CD4-positive, alpha-beta memory T cell (primary cell): ENCODE measurements at regions not wholly inside any gene's neighbourhood (a gene's known extent, or its start where the extent isn't known, plus 50 kb on each side); places are given as distances from the start of the nearest gene placed in this dataset.

ENCODE experiments used
- CTCF ChIA-PET: fragments of 350-600 bp; sonication (Branson Sonifier 250); formaldehyde crosslinking; loops from one replicate; lab custom pipeline; 2021; ENCODE audit warnings: inconsistent platforms; ENCODE audit not compliant: partially characterized antibody; lab: Charles Lee
- POLR2A ChIA-PET: fragments of 350-600 bp; sonication (Branson Sonifier 250); formaldehyde crosslinking; loops from one replicate; lab custom pipeline; 2021; ENCODE audit not compliant: partially characterized antibody; lab: Charles Lee
- DNase-seq, 5 donors: peaks; one replicate each; pipeline versions ENCODE4 v3.0.0 to v3.0.0-alpha.2; 2020 to 2022; ENCODE audit warnings: mixed read lengths in 1 of 5
- H3K27ac ChIP-seq: one replicate; pipeline ENCODE4 v1.7.0; 2013; ENCODE audit warnings: low read depth, low read length
- H3K27me3 ChIP-seq: 2 replicates; pipeline ENCODE4 v1.7.0; 2013; ENCODE audit warnings: mild to moderate bottlenecking, low read length, moderate library complexity; ENCODE audit not compliant: insufficient read depth
- H3K36me3 ChIP-seq: 2 replicates; pipeline ENCODE4 v1.7.0; 2013; ENCODE audit warnings: mild to moderate bottlenecking, low read length, moderate library complexity; ENCODE audit not compliant: insufficient read depth
- H3K4me1 ChIP-seq: 2 replicates; pipeline ENCODE4 v1.7.0; 2013; ENCODE audit warnings: mild to moderate bottlenecking, low read length, moderate library complexity; ENCODE audit not compliant: insufficient read depth
- H3K4me3 ChIP-seq, 2 donors: one replicate each; pipeline ENCODE4 v1.7.0; 2013; ENCODE audit warnings: low read length in 2 of 2, mild to moderate bottlenecking in 1 of 2
- H3K9me3 ChIP-seq, 2 donors: one replicate each; pipeline ENCODE4 v1.7.0; 2013; ENCODE audit warnings: low read length in 2 of 2, control low read depth in 1 of 2; ENCODE audit not compliant: control insufficient read depth in 1 of 2
- H3K27ac Mint-ChIP-seq, 7 donors: one replicate each; pipeline ENCODE4 v1.8.0; 2020 to 2021; ENCODE audit warnings: mixed read lengths in 7 of 7, mild to moderate bottlenecking in 6 of 7, inconsistent platforms in 3 of 7, moderate library complexity in 3 of 7
- H3K27me3 Mint-ChIP-seq, 2 donors: one replicate each; pipeline ENCODE4 v1.8.0; 2020 to 2021; ENCODE audit warnings: mixed read lengths in 2 of 2
- H3K36me3 Mint-ChIP-seq, 2 donors: one replicate each; pipeline ENCODE4 v1.8.0; 2020 to 2021; ENCODE audit warnings: mixed read lengths in 2 of 2, inconsistent platforms in 1 of 2, mild to moderate bottlenecking in 1 of 2
- H3K4me1 Mint-ChIP-seq, 4 donors: one replicate each; pipeline ENCODE4 v1.8.0; 2020 to 2021; ENCODE audit warnings: mixed read lengths in 4 of 4, mild to moderate bottlenecking in 1 of 4
- H3K4me3 Mint-ChIP-seq, 8 donors: one replicate each; pipeline ENCODE4 v1.8.0; 2020 to 2021; ENCODE audit warnings: mixed read lengths in 8 of 8, mild to moderate bottlenecking in 7 of 8, moderate library complexity in 6 of 8, inconsistent platforms in 3 of 8
- H3K9me3 Mint-ChIP-seq, 8 donors: one replicate each; pipeline ENCODE4 v1.8.0; 2020 to 2021; ENCODE audit warnings: mixed read lengths in 8 of 8, mild to moderate bottlenecking in 5 of 8, inconsistent platforms in 3 of 8, moderate library complexity in 1 of 8
- intact Hi-C: fragments of 100-400 bp; cut with micrococcal nuclease; formaldehyde crosslinking; loops from one replicate; pipeline ENCODE4 v1.15.1; 2023

DNA sequence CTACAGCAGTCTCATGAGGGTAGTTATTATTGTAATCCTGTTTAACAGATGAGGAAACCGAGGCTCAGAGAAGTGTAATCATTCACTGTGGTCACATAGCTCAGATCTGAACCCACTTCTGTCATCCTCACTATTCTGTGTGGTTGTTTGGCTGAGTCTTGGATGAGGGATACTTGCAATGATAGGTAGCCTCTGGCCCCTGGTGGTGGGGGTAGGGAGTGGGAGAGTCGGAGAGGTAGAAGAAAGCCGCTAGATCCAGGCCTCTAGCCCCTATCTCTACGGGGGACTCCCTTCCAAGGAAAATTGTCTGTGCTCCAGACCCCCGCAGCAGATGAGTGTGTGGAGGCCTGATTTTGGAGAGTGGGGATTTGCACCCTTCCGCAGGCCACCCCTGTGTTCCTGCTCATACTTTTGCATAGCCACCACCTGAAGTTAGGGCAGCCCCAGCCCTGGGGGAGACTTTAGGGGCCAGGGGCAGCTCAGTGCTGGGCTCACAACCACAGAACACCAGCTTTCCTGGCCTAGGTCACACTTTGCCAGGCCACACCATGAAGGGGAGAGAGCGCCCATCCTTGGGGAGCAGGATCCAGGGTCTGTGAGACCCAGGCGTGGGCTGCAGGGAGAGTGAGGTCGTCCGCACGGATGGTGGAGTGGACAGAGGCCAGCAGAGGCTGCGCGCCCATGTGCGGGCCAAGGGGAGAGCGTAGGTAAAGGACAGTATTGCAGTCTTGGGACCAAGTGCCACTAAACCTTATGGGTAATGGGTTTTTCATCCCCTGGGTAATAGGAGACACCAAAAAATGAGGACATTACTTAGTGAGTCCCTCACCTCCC is 148.2 kb downstream of the GLI2 start:
- no peak for DNase-seq
- H3K27ac Mint-ChIP-seq: no peak overlapping the region
- no peak overlapping the region for H3K4me3 Mint-ChIP-seq
- no peaks in the 10 kb centered on the region for H3K27me3 ChIP-seq
- no peak overlapping the region for H3K4me3 ChIP-seq
- CTCF ChIA-PET: no interaction called here
- no peaks in the 10 kb centered on the region for H3K36me3 Mint-ChIP-seq
- H3K4me1 ChIP-seq: no peaks in the 10 kb centered on the region
- H3K9me3 ChIP-seq: no peaks in the 10 kb centered on the region
- H3K9me3 Mint-ChIP-seq: peaks cover 0 to 3% (median 0%) of the 10 kb centered on the region in 8 donors
- no peaks in the 10 kb centered on the region for H3K36me3 ChIP-seq
- no peaks in the 10 kb centered on the region for H3K4me1 Mint-ChIP-seq
- POLR2A ChIA-PET: no interaction called here
- H3K27ac ChIP-seq: no peak overlapping the region
- intact Hi-C loops: no loop called here
- peaks cover 0 to 7% of the 10 kb centered on the region in 2 donors for H3K27me3 Mint-ChIP-seq

DNA sequence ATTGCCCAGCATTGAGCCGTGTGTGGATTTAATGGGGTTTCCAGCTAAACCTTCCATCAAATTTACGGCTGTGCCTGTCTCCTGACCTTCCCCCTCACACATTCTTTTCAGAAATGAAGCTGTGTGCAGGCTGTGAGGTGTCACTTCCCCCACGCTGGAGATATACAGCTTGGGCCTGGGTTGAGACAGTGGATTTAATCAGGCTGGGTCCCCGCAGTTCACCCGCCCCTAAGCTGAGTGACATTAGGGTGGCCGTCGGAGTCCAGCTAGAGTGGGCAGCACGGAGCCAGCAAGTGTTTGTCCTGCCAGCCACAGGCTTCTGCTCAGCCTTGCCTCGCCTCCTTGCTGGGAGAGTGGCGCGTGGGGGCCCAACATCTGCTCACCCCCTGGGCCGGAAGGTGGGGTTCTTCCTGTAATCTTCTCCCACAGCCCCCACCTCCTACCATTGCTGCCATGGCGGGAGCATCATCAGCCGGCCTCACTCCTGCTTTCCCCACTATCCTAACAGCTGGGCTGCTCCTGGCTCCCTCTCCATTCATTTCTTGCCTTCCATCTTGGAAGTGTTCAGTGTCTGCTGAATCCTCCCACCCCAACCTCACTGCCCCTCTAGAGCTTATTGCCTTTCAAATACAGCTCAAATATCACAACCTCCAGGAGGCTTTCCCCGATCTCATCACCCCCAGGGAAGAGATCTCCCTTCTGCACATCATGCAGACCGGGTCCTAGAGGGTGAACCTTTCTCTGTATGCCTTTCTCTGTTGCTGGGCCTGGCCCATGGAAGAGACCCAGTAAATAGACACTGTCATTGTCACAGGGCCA is 149.0 kb downstream of the GLI2 start:
- H3K36me3 ChIP-seq: no peaks in the 10 kb centered on the region
- Mint-ChIP-seq H3K4me1 (no peaks in the 10 kb centered on the region), H3K4me3 (no peak overlapping the region), H3K27ac (no peak overlapping the region), H3K9me3 (peaks cover 0 to 5% (median 0%) of the 10 kb centered on the region in 8 donors), H3K36me3 (no peaks in the 10 kb centered on the region), H3K27me3 (peaks cover 0 to 3% of the 10 kb centered on the region in 2 donors)
- no peak overlapping the region for H3K4me3 ChIP-seq
- ChIA-PET CTCF (no interaction called here), POLR2A (no interaction called here)
- no peak overlapping the region for H3K27ac ChIP-seq
- intact Hi-C loops: no loop called here
- H3K27me3 ChIP-seq: no peaks in the 10 kb centered on the region
- no peaks in the 10 kb centered on the region for H3K9me3 ChIP-seq
- no peaks in the 10 kb centered on the region for H3K4me1 ChIP-seq
- no peak for DNase-seq

DNA sequence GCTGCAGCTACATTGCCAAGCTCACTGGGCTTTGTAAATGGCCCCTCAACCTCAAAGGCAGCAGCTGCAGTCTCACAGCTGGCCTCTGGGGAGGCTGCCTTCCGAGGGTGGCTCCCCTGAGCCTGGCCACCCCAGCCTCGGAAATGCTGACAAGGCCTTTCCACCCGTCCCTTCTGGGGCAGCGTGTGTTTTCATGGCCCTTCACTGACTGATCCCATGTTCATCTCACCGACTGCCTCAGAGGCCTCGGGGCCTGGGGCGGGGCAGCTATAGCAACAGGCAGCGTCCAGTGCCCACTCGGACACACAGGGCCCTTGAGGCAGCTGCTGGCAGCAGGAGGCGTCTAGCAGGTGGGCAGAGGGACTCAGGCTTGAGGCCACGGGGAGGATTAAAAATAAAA is 149.7 kb downstream of the GLI2 start:
- H3K4me1 ChIP-seq: no peaks in the 10 kb centered on the region
- CTCF ChIA-PET: no interaction called here
- H3K27ac ChIP-seq: no peak overlapping the region
- H3K27me3 ChIP-seq: no peaks in the 10 kb centered on the region
- no peak overlapping the region for H3K4me3 Mint-ChIP-seq
- H3K27me3 Mint-ChIP-seq: peaks cover 0 to 3% of the 10 kb centered on the region in 2 donors
- H3K36me3 Mint-ChIP-seq: no peaks in the 10 kb centered on the region
- H3K4me3 ChIP-seq: no peak overlapping the region
- intact Hi-C loops: no loop called here
- no peaks in the 10 kb centered on the region for H3K4me1 Mint-ChIP-seq
- H3K9me3 Mint-ChIP-seq: peaks cover 0 to 5% (median 0%) of the 10 kb centered on the region in 8 donors
- H3K27ac Mint-ChIP-seq: no peak overlapping the region
- no peak for DNase-seq
- POLR2A ChIA-PET: no interaction called here
- no peaks in the 10 kb centered on the region for H3K9me3 ChIP-seq
- no peaks in the 10 kb centered on the region for H3K36me3 ChIP-seq

DNA sequence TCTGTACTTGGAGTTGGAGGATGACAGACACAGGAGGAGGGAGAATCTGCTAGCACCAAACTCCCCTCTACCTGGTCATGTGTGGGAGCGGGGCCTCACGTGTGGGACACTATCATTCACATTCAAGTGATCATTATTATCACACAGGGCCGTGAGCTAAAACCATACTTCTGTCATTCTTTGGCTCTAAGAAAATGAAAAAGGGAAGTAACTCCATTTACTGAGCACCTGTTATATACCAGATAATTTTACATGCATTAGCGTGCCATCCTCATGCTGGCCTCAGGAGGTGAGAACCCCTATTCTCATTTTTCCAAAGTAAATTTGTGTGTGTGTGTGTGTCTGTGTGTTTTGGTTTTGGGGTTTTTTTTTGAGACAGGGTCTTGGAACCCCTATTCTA is 150.1 kb downstream of the GLI2 start:
- Histone ChIP-seq H3K4me3 (no peak overlapping the region), H3K9me3 (no peaks in the 10 kb centered on the region), H3K27me3 (no peaks in the 10 kb centered on the region), H3K4me1 (no peaks in the 10 kb centered on the region), H3K36me3 (no peaks in the 10 kb centered on the region), H3K27ac (no peak overlapping the region)
- Mint-ChIP-seq H3K4me1 (no peaks in the 10 kb centered on the region), H3K36me3 (no peaks in the 10 kb centered on the region), H3K4me3 (no peak overlapping the region), H3K27ac (no peak overlapping the region), H3K9me3 (peaks cover 0 to 5% (median 0%) of the 10 kb centered on the region in 8 donors), H3K27me3 (peaks cover 0 to 3% of the 10 kb centered on the region in 2 donors)
- CTCF ChIA-PET: no interaction called here
- POLR2A ChIA-PET: no interaction called here
- intact Hi-C loops: no loop called here
- no peak for DNase-seq

DNA sequence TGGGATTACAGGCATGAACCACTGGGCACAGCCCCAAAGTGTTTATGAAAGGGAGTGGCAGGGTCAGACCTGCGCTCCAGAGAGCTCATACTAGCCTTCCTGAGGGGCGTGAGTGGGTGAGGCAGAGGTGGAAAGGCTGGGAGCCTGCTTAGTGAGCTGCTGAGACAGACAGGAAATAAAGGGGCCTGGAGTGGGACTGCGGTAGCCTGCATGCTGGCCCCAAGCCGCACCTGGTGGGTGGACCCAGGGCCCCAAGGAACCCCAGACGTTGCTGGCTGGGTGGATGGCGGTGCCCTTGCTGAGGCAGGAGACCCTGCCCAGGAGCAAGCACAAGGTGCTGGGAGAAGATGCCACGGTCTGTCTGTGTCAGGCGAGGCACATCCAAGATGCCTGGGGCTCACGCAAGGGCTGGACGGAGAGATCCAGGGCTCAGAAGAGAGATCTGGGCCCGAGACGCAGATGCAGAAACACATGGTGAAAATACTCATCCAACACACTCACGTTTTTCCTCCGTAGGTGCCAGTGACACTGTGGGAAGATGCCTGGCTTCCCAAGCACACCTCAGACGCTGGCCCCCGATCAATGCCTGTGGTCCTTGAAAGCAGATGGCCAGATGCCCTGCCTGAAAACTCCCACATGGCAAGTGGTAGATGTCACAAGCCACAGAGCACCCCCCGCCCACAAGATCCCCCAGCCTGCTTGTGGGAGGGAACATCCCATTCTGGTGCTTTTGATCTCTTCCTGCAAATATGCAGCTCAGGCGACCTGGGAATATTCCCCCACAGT is 151.1 kb downstream of the GLI2 start:
- Mint-ChIP-seq H3K4me3 (no peak overlapping the region), H3K9me3 (peaks cover 0 to 5% (median 0%) of the 10 kb centered on the region in 8 donors), H3K36me3 (no peaks in the 10 kb centered on the region), H3K27me3 (peaks cover 0 to 3% of the 10 kb centered on the region in 2 donors), H3K4me1 (no peaks in the 10 kb centered on the region), H3K27ac (no peak overlapping the region)
- ChIA-PET POLR2A (no interaction called here), CTCF (no interaction called here)
- intact Hi-C loops: no loop called here
- Histone ChIP-seq H3K36me3 (no peaks in the 10 kb centered on the region), H3K27ac (no peak overlapping the region), H3K9me3 (no peaks in the 10 kb centered on the region), H3K4me3 (no peak overlapping the region), H3K4me1 (no peaks in the 10 kb centered on the region), H3K27me3 (no peaks in the 10 kb centered on the region)
- DNase-seq: no peak

DNA sequence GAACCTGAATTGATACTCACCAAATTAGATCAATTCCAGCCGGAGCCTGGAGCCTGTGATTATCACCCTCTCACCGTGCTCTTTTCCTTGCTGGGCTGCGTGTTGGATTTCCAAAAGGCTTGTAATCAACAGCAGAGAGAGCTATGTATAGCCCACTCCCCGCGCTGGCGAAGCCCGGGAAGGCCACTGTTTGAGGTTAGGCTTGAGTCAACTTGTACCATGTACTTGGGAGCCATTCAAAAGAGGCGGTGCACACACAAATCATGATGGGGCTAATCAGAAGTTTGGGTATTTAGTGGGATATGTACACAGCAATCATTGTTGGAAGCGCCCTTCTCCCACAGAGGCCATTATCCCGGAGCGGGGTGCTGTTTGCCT is 151.6 kb downstream of the GLI2 start:
- Histone ChIP-seq H3K9me3 (no peaks in the 10 kb centered on the region), H3K4me1 (no peaks in the 10 kb centered on the region), H3K4me3 (no peak overlapping the region), H3K36me3 (no peaks in the 10 kb centered on the region), H3K27ac (no peak overlapping the region), H3K27me3 (no peaks in the 10 kb centered on the region)
- peaks cover 0 to 3% of the 10 kb centered on the region in 2 donors for H3K27me3 Mint-ChIP-seq
- peaks cover 0 to 5% (median 0%) of the 10 kb centered on the region in 8 donors for H3K9me3 Mint-ChIP-seq
- ChIA-PET POLR2A (no interaction called here), CTCF (no interaction called here)
- no peaks in the 10 kb centered on the region for H3K36me3 Mint-ChIP-seq
- no peak for DNase-seq
- intact Hi-C loops: no loop called here
- H3K4me3 Mint-ChIP-seq: no peak overlapping the region
- no peaks in the 10 kb centered on the region for H3K4me1 Mint-ChIP-seq
- H3K27ac Mint-ChIP-seq: no peak overlapping the region

DNA sequence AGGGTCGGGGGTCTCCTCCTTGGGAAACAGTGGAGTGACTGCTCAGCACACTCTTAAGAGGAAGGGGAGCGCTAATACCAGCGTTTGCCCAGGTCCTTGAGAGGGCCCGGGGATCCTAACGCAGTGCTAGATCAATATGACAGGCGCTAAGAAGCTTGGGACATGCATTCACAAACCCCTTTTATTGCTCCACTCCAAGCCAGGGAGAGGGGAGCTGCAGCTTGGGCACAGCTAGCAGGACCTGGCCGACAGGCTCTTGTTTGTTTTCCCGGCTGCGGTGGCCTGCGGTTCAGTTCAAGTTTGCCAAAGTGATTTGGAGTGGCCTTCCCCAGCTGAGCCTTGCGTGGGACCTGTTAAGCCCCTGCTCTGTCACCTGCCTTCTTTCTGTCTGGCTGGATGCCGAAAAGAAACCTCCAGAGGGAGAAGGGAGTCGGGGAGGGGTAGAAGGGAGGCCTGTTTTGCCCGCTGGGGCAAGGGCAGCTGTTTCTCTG is 152.1 kb downstream of the GLI2 start:
- H3K9me3 ChIP-seq: no peaks in the 10 kb centered on the region
- no peak overlapping the region for H3K4me3 Mint-ChIP-seq
- H3K4me1 Mint-ChIP-seq: no peaks in the 10 kb centered on the region
- no peaks in the 10 kb centered on the region for H3K36me3 ChIP-seq
- no peaks in the 10 kb centered on the region for H3K36me3 Mint-ChIP-seq
- H3K9me3 Mint-ChIP-seq: peaks cover 0 to 5% (median 0%) of the 10 kb centered on the region in 8 donors
- no peak overlapping the region for H3K27ac ChIP-seq
- no peak overlapping the region for H3K4me3 ChIP-seq
- CTCF ChIA-PET: no interaction called here
- POLR2A ChIA-PET: no interaction called here
- no peaks in the 10 kb centered on the region for H3K4me1 ChIP-seq
- H3K27me3 Mint-ChIP-seq: peaks cover 0 to 3% of the 10 kb centered on the region in 2 donors
- intact Hi-C loops: no loop called here
- no peak overlapping the region for H3K27ac Mint-ChIP-seq
- no peak for DNase-seq
- H3K27me3 ChIP-seq: no peaks in the 10 kb centered on the region
